NCI-H146 (cell line): ENCODE measurements at regions not wholly inside any gene's neighbourhood (a gene's known extent, or its start where the extent isn't known, plus 50 kb on each side); places are given as distances from the start of the nearest gene placed in this dataset.

Source experiments
- DNase-seq: peaks from one replicate; lab custom pipeline; 2025; lab: John Stamatoyannopoulos, UW

GRCh38 chr6:22929311-22929985, 360.1 kb downstream of the HDGFL1 start:
- peak; percentile 19 for DNase-seq

- DNase-seq = no peak
Measured at GRCh38 chr6:22940581-22941290, 371.4 kb downstream of the HDGFL1 start.

- DNase-seq = no peak
Measured at GRCh38 chr6:22942403-22942802, 373.0 kb downstream of the HDGFL1 start.

- DNase-seq = no peak
Measured at GRCh38 chr6:22943327-22943726, 374.0 kb downstream of the HDGFL1 start.

GRCh38 chr6:22949967-22950366, 380.6 kb downstream of the HDGFL1 start:
- DNase-seq = no peak

- no peak for DNase-seq
Measured at GRCh38 chr6:22952097-22952496, 382.7 kb downstream of the HDGFL1 start.

- DNase-seq = peak; percentile 57
Measured at GRCh38 chr6:22954749-22955385, 385.5 kb downstream of the HDGFL1 start.

- DNase-seq = no peak
Measured at GRCh38 chr6:22956029-22956681, 386.8 kb downstream of the HDGFL1 start.

GRCh38 chr6:22958677-22959076, 389.3 kb downstream of the HDGFL1 start:
- DNase-seq = no peak

GRCh38 chr6:22959571-22959970, 390.2 kb downstream of the HDGFL1 start:
- DNase-seq = no peak

GRCh38 chr6:22964334-22964733, 395.0 kb downstream of the HDGFL1 start:
- no peak for DNase-seq

- DNase-seq = no peak
Measured at GRCh38 chr6:22965889-22966288, 396.5 kb downstream of the HDGFL1 start.

- peak; percentile 67 for DNase-seq
Measured at GRCh38 chr6:22966691-22967422, 397.5 kb downstream of the HDGFL1 start.

GRCh38 chr6:22970004-22970403, 400.6 kb downstream of the HDGFL1 start:
- DNase-seq = no peak

- DNase-seq = no peak
Measured at GRCh38 chr6:22972771-22973170, 403.4 kb downstream of the HDGFL1 start.

GRCh38 chr6:22975079-22975478, 405.7 kb downstream of the HDGFL1 start:
- DNase-seq = no peak

GRCh38 chr6:22980446-22980845, 411.1 kb downstream of the HDGFL1 start:
- DNase-seq = no peak

GRCh38 chr6:23002044-23002619, 432.8 kb downstream of the HDGFL1 start:
- DNase-seq = no peak

GRCh38 chr6:23003671-23004467, 434.5 kb downstream of the HDGFL1 start:
- no peak for DNase-seq

- DNase-seq = no peak
Measured at GRCh38 chr6:23006656-23007055, 437.3 kb downstream of the HDGFL1 start.

- no peak for DNase-seq
Measured at GRCh38 chr6:23011615-23012014, 442.2 kb downstream of the HDGFL1 start.
